ENCODE measurements at regions not wholly inside any gene's neighbourhood (a gene's known extent, or its start where the extent isn't known, plus 50 kb on each side); places are given as distances from the start of the nearest gene placed in this dataset.
"Not testable (repeated sequence)": the region's sequence is repeated elsewhere in the genome, so short reads cannot be mapped to it uniquely, and the experiment has no call there.

DNA sequence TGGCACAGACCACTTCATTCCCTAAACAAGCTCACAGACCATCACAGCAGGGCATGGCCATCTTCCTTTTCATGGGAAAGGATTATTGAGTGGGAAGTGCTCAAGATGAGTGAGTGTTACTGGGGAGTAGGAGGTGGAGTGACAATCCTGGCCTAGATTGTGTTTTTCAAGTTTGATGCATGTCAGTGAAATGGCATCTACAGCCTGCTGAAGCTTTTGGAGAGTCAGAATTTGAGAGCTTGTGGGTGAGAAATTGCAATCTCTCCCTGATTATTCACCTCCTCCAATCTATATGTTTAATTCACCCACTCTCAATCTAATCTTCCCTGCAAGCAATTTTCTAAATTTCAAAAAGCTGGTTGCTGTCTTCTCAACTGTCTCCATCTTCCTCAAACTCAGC, 156.1 kb upstream of the G2E3 start:
- Mint-ChIP-seq H3K27me3 (ENCODE audit: low read depth) (peaks cover 4% of the 10 kb centered on the region), H3K27ac (ENCODE audit: unreplicated experiment) (no peak overlapping the region), H3K9me3 (no peaks in the 10 kb centered on the region), H3K36me3 (ENCODE audit: low read depth) (no peaks in the 10 kb centered on the region), H3K4me3 (no peak overlapping the region), H3K4me1 (no peaks in the 10 kb centered on the region)
- TF ChIP-seq, protein P1, sequence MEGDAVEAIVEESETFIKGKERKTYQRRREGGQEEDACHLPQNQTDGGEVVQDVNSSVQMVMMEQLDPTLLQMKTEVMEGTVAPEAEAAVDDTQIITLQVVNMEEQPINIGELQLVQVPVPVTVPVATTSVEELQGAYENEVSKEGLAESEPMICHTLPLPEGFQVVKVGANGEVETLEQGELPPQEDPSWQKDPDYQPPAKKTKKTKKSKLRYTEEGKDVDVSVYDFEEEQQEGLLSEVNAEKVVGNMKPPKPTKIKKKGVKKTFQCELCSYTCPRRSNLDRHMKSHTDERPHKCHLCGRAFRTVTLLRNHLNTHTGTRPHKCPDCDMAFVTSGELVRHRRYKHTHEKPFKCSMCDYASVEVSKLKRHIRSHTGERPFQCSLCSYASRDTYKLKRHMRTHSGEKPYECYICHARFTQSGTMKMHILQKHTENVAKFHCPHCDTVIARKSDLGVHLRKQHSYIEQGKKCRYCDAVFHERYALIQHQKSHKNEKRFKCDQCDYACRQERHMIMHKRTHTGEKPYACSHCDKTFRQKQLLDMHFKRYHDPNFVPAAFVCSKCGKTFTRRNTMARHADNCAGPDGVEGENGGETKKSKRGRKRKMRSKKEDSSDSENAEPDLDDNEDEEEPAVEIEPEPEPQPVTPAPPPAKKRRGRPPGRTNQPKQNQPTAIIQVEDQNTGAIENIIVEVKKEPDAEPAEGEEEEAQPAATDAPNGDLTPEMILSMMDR (conservative IDR thresholded peaks at IDR 0.05): no peak
- DNase-seq (ENCODE audit: low read depth, low spot score): no peak

- TF ChIP-seq, protein P1 (conservative IDR thresholded peaks at IDR 0.05): no peak
- Mint-ChIP-seq H3K27me3 (ENCODE audit: low read depth) (peaks cover 4% of the 10 kb centered on the region), H3K4me1 (no peaks in the 10 kb centered on the region), H3K4me3 (no peak overlapping the region), H3K36me3 (ENCODE audit: low read depth) (no peaks in the 10 kb centered on the region), H3K27ac (ENCODE audit: unreplicated experiment) (no peak overlapping the region), H3K9me3 (no peaks in the 10 kb centered on the region)
- no peak for DNase-seq (ENCODE audit: low read depth, low spot score)
Observed at GRCh38 chr14:30403791-30404190, 155.2 kb upstream of the G2E3 start.

DNA sequence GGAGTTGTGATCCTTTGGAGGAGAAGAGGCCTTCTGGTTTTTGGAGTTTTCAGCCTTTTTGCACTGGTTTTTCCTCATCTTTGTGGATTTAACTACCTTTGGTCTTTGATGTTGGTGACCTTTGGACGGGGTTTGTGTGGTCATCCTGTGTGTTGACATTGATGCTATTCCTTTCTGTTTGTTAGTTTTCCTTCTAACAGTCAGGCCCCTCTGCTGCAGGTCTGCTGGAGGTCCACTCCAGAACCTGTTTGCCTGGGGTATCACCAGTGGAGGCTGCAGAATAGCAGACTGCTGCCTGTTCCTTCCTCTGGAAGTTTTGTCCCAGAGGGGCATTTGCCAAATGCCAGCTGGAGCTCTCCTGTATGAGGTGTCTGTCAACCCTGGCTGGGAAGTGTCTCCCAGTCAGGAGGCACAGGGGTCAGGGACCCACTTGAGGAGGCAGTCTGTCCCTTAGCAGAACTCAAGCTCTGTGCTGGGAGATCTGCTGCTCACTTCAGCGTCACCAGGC, 149.4 kb upstream of the G2E3 start:
- not testable (repeated sequence) for H3K4me3 Mint-ChIP-seq; H3K9me3 Mint-ChIP-seq; H3K27me3 Mint-ChIP-seq (ENCODE audit: low read depth); H3K27ac Mint-ChIP-seq (ENCODE audit: unreplicated experiment); DNase-seq (ENCODE audit: low read depth, low spot score); H3K4me1 Mint-ChIP-seq; H3K36me3 Mint-ChIP-seq (ENCODE audit: low read depth)

GRCh38 chr14:30410986-30411385, 148.0 kb upstream of the G2E3 start:
- DNase-seq (ENCODE audit: low read depth, low spot score): no peak
- H3K27ac Mint-ChIP-seq (ENCODE audit: unreplicated experiment): no peak overlapping the region
- TF ChIP-seq, protein P1 (conservative IDR thresholded peaks at IDR 0.05): no peak
- H3K4me1 Mint-ChIP-seq: peaks cover 6% of the 10 kb centered on the region
- H3K36me3 Mint-ChIP-seq (ENCODE audit: low read depth): peaks cover 2% of the 10 kb centered on the region
- no peak overlapping the region for H3K4me3 Mint-ChIP-seq
- peaks cover 4% of the 10 kb centered on the region for H3K27me3 Mint-ChIP-seq (ENCODE audit: low read depth)
- H3K9me3 Mint-ChIP-seq: no peaks in the 10 kb centered on the region

DNA sequence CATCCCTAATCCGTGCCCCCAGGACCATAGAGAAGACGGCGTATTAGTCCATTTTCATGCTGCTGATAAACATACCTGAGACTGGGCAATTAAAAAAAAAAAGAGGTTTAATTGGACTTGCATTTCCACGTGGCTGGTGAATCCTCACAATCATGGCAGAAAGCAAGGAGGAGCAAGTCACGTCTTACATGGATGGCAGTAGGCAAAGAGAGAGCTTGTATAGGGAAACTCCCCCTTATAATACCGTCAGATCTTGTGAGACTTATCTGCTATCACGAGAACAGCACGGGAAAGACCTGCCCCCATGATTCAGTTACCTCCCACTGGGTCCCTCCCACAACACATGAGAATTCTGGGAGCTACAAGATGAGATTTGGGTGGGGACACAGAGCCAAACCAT, 145.8 kb upstream of the G2E3 start:
- not testable (repeated sequence) for H3K36me3 Mint-ChIP-seq (ENCODE audit: low read depth); H3K27me3 Mint-ChIP-seq (ENCODE audit: low read depth); H3K27ac Mint-ChIP-seq (ENCODE audit: unreplicated experiment); H3K4me3 Mint-ChIP-seq; DNase-seq (ENCODE audit: low read depth, low spot score); H3K9me3 Mint-ChIP-seq
- H3K4me1 Mint-ChIP-seq: peaks cover 15% of the 10 kb centered on the region

DNA sequence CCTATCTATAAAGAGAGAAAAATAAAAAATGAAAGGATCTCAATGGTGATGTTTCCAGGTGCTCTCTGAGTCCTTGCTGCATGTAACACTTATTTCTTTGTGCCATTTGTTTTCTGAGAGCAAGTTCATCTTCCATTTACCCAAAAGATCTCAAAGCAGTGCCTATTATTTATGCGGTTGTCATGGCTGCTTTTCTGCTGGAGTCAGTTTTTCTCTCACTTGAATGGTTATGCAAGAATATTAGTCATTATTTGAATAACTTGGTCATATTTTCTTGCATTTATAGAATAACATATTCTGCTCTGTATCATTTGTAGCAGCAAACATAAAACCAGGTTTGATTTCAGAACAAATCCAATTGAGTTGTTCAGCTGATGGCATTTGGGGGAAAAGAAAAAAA, 141.8 kb upstream of the G2E3 start:
- no peak for DNase-seq (ENCODE audit: low read depth, low spot score)
- peaks cover 15% of the 10 kb centered on the region for H3K4me1 Mint-ChIP-seq
- no peaks in the 10 kb centered on the region for H3K27me3 Mint-ChIP-seq (ENCODE audit: low read depth)
- H3K4me3 Mint-ChIP-seq: no peak overlapping the region
- no peak overlapping the region for H3K27ac Mint-ChIP-seq (ENCODE audit: unreplicated experiment)
- no peaks in the 10 kb centered on the region for H3K36me3 Mint-ChIP-seq (ENCODE audit: low read depth)
- TF ChIP-seq, protein P1 (conservative IDR thresholded peaks at IDR 0.05): no peak
- no peaks in the 10 kb centered on the region for H3K9me3 Mint-ChIP-seq

GRCh38 chr14:30417999-30418398, 141.0 kb upstream of the G2E3 start:
- TF ChIP-seq, protein P1 (conservative IDR thresholded peaks at IDR 0.05): no peak
- no peak for DNase-seq (ENCODE audit: low read depth, low spot score)
- H3K27ac Mint-ChIP-seq (ENCODE audit: unreplicated experiment): no peak overlapping the region
- no peaks in the 10 kb centered on the region for H3K36me3 Mint-ChIP-seq (ENCODE audit: low read depth)
- H3K9me3 Mint-ChIP-seq: no peaks in the 10 kb centered on the region
- H3K4me1 Mint-ChIP-seq: peaks cover 15% of the 10 kb centered on the region
- no peak overlapping the region for H3K4me3 Mint-ChIP-seq
- H3K27me3 Mint-ChIP-seq (ENCODE audit: low read depth): no peaks in the 10 kb centered on the region
